C4-2B (cell line): ENCODE measurements at regions not wholly inside any gene's neighbourhood (a gene's known extent, or its start where the extent isn't known, plus 50 kb on each side); places are given as distances from the start of the nearest gene placed in this dataset.
"Not testable (repeated sequence)": the region's sequence is repeated elsewhere in the genome, so short reads cannot be mapped to it uniquely, and the experiment has no call there.

Experiments used
- ZFX ChIP-seq: fragments of 450-650 bp; IDR thresholded peaks from 2 replicates; pipeline ENCODE4 v1.6.1; 2017
- TF ChIP-seq, protein P1 (sequence below): fragments of 450-650 bp; conservative IDR thresholded peaks from 2 replicates; pipeline ENCODE4 v1.5.1; 2017; ENCODE audit warnings: mild to moderate bottlenecking

DNA sequence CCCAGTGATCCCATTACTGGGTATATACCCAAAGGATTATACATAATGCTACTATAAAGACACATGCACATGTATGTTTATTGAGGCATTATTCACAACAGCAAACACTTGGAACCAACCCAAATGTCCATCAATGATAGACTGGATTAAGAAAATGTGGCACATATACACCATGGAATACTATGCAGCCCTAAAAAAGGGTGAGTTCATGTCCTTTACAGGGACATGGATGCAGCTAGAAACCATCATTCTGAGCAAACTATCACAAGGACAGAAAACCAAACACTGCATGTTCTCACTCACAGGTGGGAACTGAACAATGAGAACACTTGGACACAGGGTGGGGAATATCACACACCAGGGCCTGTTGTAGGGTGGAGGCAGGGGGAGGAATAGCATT lies 197.4 kb downstream of the ETAA1 start:
- TF ChIP-seq, protein P1, sequence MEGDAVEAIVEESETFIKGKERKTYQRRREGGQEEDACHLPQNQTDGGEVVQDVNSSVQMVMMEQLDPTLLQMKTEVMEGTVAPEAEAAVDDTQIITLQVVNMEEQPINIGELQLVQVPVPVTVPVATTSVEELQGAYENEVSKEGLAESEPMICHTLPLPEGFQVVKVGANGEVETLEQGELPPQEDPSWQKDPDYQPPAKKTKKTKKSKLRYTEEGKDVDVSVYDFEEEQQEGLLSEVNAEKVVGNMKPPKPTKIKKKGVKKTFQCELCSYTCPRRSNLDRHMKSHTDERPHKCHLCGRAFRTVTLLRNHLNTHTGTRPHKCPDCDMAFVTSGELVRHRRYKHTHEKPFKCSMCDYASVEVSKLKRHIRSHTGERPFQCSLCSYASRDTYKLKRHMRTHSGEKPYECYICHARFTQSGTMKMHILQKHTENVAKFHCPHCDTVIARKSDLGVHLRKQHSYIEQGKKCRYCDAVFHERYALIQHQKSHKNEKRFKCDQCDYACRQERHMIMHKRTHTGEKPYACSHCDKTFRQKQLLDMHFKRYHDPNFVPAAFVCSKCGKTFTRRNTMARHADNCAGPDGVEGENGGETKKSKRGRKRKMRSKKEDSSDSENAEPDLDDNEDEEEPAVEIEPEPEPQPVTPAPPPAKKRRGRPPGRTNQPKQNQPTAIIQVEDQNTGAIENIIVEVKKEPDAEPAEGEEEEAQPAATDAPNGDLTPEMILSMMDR = not testable (repeated sequence)
- TF ChIP-seq ZFX = not testable (repeated sequence)
